H1 (cell line): ENCODE measurements at regions not wholly inside any gene's neighbourhood (a gene's known extent, or its start where the extent isn't known, plus 50 kb on each side); places are given as distances from the start of the nearest gene placed in this dataset.

Experiments
- ATF3 ChIP-seq: IDR thresholded peaks from 2 replicates; pipeline ENCODE4 v1.6.1; 2011; ENCODE audit warnings: low read depth, mild to moderate bottlenecking, low read length; ENCODE audit not compliant: insufficient read depth
- POLR2A ChIP-seq, 2 experiments: IDR thresholded peaks; 1 replicate in 1 of 2; 2 replicates in 1 of 2; pipeline ENCODE4 v1.6.1; 2011; ENCODE audit warnings: low read depth in 2 of 2, low read length in 2 of 2, mild to moderate bottlenecking in 2 of 2; ENCODE audit errors: control extremely low read depth in 1 of 2
- RFX5 ChIP-seq: IDR thresholded peaks from 2 replicates; pipeline ENCODE4 v1.6.1; 2011; ENCODE audit warnings: low read depth, low read length, improper control_type of control experiment, borderline replicate concordance
- TF ChIP-seq, protein P1 (sequence below): IDR thresholded peaks from 2 replicates; pipeline ENCODE4 v1.6.1; 2012; ENCODE audit warnings: inconsistent platforms

- TF ChIP-seq ATF3: no peak
- TF ChIP-seq RFX5: no peak
- no peak for TF ChIP-seq POLR2A (IDR thresholded peaks at IDR 0.05; ENCODE audit: control extremely low read depth in 1 of 2, low read depth in 2 of 2, low read length in 2 of 2)
- TF ChIP-seq, protein P1, sequence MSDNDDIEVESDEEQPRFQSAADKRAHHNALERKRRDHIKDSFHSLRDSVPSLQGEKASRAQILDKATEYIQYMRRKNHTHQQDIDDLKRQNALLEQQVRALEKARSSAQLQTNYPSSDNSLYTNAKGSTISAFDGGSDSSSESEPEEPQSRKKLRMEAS: no peak
These were observed 140.9 kb upstream of the MOCS1 start (continued) for GRCh38 chr6:40075056-40075590.
